PC-3 (cell line): ENCODE measurements at regions not wholly inside any gene's neighbourhood (a gene's known extent, or its start where the extent isn't known, plus 50 kb on each side); places are given as distances from the start of the nearest gene placed in this dataset.

Experiments
- EZH2phosphoT487 ChIP-seq: fragments of 300-600 bp; sonication (generic); IDR thresholded peaks from 2 replicates; pipeline ENCODE4 v1.6.1; 2018; ENCODE audit warnings: mild to moderate bottlenecking, antibody characterized with exemption, low read length, borderline replicate concordance
- TF ChIP-seq, protein P1 (sequence below): fragments of 300-600 bp; sonication (generic); conservative IDR thresholded peaks from 2 replicates; pipeline ENCODE4 v1.5.1; 2017; ENCODE audit warnings: antibody characterized with exemption, low read depth, mild to moderate bottlenecking, low read length

DNA sequence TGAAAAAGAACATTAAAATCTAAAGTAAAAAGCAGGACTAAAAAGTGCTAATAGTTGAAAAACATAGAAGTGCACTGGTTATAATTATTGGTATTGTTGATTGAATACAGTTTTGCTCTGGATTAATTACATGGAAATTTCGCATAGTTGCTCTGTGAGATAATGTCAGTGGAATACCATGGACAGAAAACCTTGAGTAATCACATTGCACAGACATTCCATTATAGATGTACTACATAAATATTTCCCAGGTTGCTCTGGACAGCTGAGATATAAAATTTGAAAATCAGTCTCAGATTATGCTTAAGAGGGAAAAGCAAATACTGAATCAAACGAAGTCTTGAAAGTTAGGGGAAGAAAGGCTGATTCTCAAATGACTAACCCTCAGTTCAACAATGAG, 439.3 kb upstream of the FLRT2 start:
- TF ChIP-seq, protein P1, sequence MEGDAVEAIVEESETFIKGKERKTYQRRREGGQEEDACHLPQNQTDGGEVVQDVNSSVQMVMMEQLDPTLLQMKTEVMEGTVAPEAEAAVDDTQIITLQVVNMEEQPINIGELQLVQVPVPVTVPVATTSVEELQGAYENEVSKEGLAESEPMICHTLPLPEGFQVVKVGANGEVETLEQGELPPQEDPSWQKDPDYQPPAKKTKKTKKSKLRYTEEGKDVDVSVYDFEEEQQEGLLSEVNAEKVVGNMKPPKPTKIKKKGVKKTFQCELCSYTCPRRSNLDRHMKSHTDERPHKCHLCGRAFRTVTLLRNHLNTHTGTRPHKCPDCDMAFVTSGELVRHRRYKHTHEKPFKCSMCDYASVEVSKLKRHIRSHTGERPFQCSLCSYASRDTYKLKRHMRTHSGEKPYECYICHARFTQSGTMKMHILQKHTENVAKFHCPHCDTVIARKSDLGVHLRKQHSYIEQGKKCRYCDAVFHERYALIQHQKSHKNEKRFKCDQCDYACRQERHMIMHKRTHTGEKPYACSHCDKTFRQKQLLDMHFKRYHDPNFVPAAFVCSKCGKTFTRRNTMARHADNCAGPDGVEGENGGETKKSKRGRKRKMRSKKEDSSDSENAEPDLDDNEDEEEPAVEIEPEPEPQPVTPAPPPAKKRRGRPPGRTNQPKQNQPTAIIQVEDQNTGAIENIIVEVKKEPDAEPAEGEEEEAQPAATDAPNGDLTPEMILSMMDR, result no peak
- TF ChIP-seq EZH2phosphoT487, result no peak
